Upper lobe of left lung (tissue), 6 donors: ENCODE measurements at regions not wholly inside any gene's neighbourhood (a gene's known extent, or its start where the extent isn't known, plus 50 kb on each side); places are given as distances from the start of the nearest gene placed in this dataset.

ENCODE experiments used
- ATAC-seq, 2 donors: fragments of 200-7000 bp; cut with Tn5 transposase; one replicate each; pipeline ENCODE4 v1.9.1; 2022; ENCODE audit warnings: mild to moderate bottlenecking in 2 of 2, moderate library complexity in 2 of 2; ENCODE audit not compliant: low FRiP score in 2 of 2
- DNase-seq, 2 donors: peaks; one replicate each; pipeline ENCODE4 v3.0.0-alpha.2; 2019 to 2020
- H3K27ac ChIP-seq, 4 donors: fragments of 200-600 bp; sonication (generic); one replicate each; pipeline ENCODE4 v1.5.1; 2016 to 2019
- H3K27me3 ChIP-seq, 4 donors: fragments of 200-600 bp; sonication (generic); one replicate each; pipeline ENCODE4 v1.5.1; 2017 to 2019
- H3K36me3 ChIP-seq, 4 donors: fragments of 200-600 bp; sonication (generic); one replicate each; pipeline ENCODE4 v1.5.1; 2016 to 2019
- H3K4me1 ChIP-seq, 4 donors: fragments of 200-600 bp; sonication (generic); one replicate each; pipeline ENCODE4 v1.5.1; 2018 to 2019
- H3K4me3 ChIP-seq, 4 donors: fragments of 200-600 bp; sonication (generic); one replicate each; pipeline ENCODE4 v1.5.1; 2017 to 2019; ENCODE audit warnings: mild to moderate bottlenecking in 2 of 4, moderate library complexity in 1 of 4
- H3K9me3 ChIP-seq, 4 donors: fragments of 200-600 bp; sonication (generic); one replicate each; pipeline ENCODE4 v1.5.1; 2018 to 2019
- CTCF ChIP-seq, 6 experiments: fragments of 450-650 bp in 4 of 6; fragments of 200-600 bp in 2 of 6; sonication (generic) in 2 of 6; IDR thresholded peaks; one replicate each; pipeline ENCODE4 v1.5.1; 2016 to 2019; ENCODE audit warnings: antibody characterized with exemption in 6 of 6
- EP300 ChIP-seq, 4 donors: sonication (generic); formaldehyde crosslinking; IDR thresholded peaks; one replicate each; pipeline ENCODE4 v1.5.1; 2017; ENCODE audit warnings: antibody characterized with exemption in 4 of 4, control low read depth in 2 of 4
- POLR2A ChIP-seq, 4 donors: fragments of 450-650 bp; IDR thresholded peaks; one replicate each; pipeline ENCODE4 v1.5.1; 2016 to 2017; ENCODE audit warnings: antibody characterized with exemption in 4 of 4, mild to moderate bottlenecking in 2 of 4
- POLR2AphosphoS5 ChIP-seq, 2 donors: sonication (generic); formaldehyde crosslinking; IDR thresholded peaks; one replicate each; pipeline ENCODE4 v1.5.1; 2017; ENCODE audit warnings: antibody characterized with exemption in 2 of 2
- WGBS, 2 donors: methylation state at CpG; one replicate each; pipeline ENCODE4 v1.1.5; 2017 to 2018; 5-methylcytosine and 5-hydroxymethylcytosine counted together
- donor health status: DM: no; HTN: no; CAD: no; lungs with moderate emphysema.
- donor health status: DM: no; HTN: yes; CAD: no; lungs with severe emphysema.

- 25 to 29% methylated on average over 6 of the region's 6 CpGs for WGBS, 2 donors
- H3K4me3 ChIP-seq, result no peak overlapping the region
- DNase-seq (no peak), ATAC-seq (no peak)
- no peaks in the 10 kb centered on the region for H3K9me3 ChIP-seq
- no peaks in the 10 kb centered on the region for H3K4me1 ChIP-seq
- TF ChIP-seq EP300 (IDR thresholded peaks at IDR 0.05) (no peak), POLR2AphosphoS5 (IDR thresholded peaks at IDR 0.05) (no peak), CTCF (IDR thresholded peaks at IDR 0.05) (no peak), POLR2A (IDR thresholded peaks at IDR 0.05) (no peak)
- no peaks in the 10 kb centered on the region for H3K36me3 ChIP-seq
- no peak overlapping the region for H3K27ac ChIP-seq
- H3K27me3 ChIP-seq, result no peaks in the 10 kb centered on the region
Measured at GRCh38 chr12:107236824-107237511, 143.6 kb upstream of the CRY1 start.

- Histone ChIP-seq H3K4me3 (no peak overlapping the region), H3K27me3 (no peaks in the 10 kb centered on the region), H3K9me3 (no peaks in the 10 kb centered on the region), H3K4me1 (no peaks in the 10 kb centered on the region), H3K36me3 (no peaks in the 10 kb centered on the region), H3K27ac (no peak overlapping the region)
- TF ChIP-seq POLR2AphosphoS5 (IDR thresholded peaks at IDR 0.05) (no peak), EP300 (IDR thresholded peaks at IDR 0.05) (no peak), POLR2A (IDR thresholded peaks at IDR 0.05) (no peak), CTCF (IDR thresholded peaks at IDR 0.05) (no peak)
- 90 to 95% methylated on average over 3 of the region's 3 CpGs for WGBS, 2 donors
- ATAC-seq, result no peak
- DNase-seq, result no peak
Measured at GRCh38 chr12:107238296-107238695, 144.9 kb upstream of the CRY1 start.

- Histone ChIP-seq H3K4me3 (no peak overlapping the region), H3K27me3 (no peaks in the 10 kb centered on the region), H3K36me3 (no peaks in the 10 kb centered on the region), H3K27ac (no peak overlapping the region), H3K9me3 (no peaks in the 10 kb centered on the region), H3K4me1 (no peaks in the 10 kb centered on the region)
- no peak for DNase-seq
- 21 to 43% methylated on average over 1 of the region's 1 CpG for WGBS, 2 donors
- TF ChIP-seq EP300 (IDR thresholded peaks at IDR 0.05), result no peak
- TF ChIP-seq POLR2AphosphoS5 (IDR thresholded peaks at IDR 0.05), result no peak
- no peak for TF ChIP-seq POLR2A (IDR thresholded peaks at IDR 0.05)
- TF ChIP-seq CTCF (IDR thresholded peaks at IDR 0.05), result no peak
- no peak for ATAC-seq
Measured at GRCh38 chr12:107241411-107241810, 148.1 kb upstream of the CRY1 start.

GRCh38 chr12:107242189-107242588 lies 148.8 kb upstream of the CRY1 start:
- no peaks in the 10 kb centered on the region for H3K36me3 ChIP-seq
- no peaks in the 10 kb centered on the region for H3K4me1 ChIP-seq
- no peak overlapping the region for H3K27ac ChIP-seq
- no peak for DNase-seq
- no peak for TF ChIP-seq CTCF (IDR thresholded peaks at IDR 0.05)
- TF ChIP-seq POLR2AphosphoS5 (IDR thresholded peaks at IDR 0.05), result no peak
- TF ChIP-seq EP300 (IDR thresholded peaks at IDR 0.05), result no peak
- TF ChIP-seq POLR2A (IDR thresholded peaks at IDR 0.05), result no peak
- ATAC-seq, result no peak
- no peaks in the 10 kb centered on the region for H3K9me3 ChIP-seq
- H3K4me3 ChIP-seq, result no peak overlapping the region
- WGBS, 2 donors, result 6 to 14% methylated on average over 4 of the region's 4 CpGs
- H3K27me3 ChIP-seq, result no peaks in the 10 kb centered on the region

GRCh38 chr12:107243341-107243740 lies 150.0 kb upstream of the CRY1 start:
- ATAC-seq (no peak), DNase-seq (no peak)
- Histone ChIP-seq H3K4me1 (no peaks in the 10 kb centered on the region), H3K9me3 (no peaks in the 10 kb centered on the region), H3K36me3 (no peaks in the 10 kb centered on the region), H3K27me3 (no peaks in the 10 kb centered on the region), H3K27ac (no peak overlapping the region), H3K4me3 (no peak overlapping the region)
- 67 to 78% methylated on average over 3 to 4 of the region's 4 CpGs for WGBS, 2 donors
- TF ChIP-seq EP300 (IDR thresholded peaks at IDR 0.05) (no peak), CTCF (IDR thresholded peaks at IDR 0.05) (no peak), POLR2A (IDR thresholded peaks at IDR 0.05) (no peak), POLR2AphosphoS5 (IDR thresholded peaks at IDR 0.05) (no peak)
